ENCODE measurements at regions not wholly inside any gene's neighbourhood (a gene's known extent, or its start where the extent isn't known, plus 50 kb on each side); places are given as distances from the start of the nearest gene placed in this dataset.

GRCh38 chr6:16825784-16826183 is 64.5 kb upstream of the ATXN1 start:
- TF ChIP-seq CTCF (optimal IDR thresholded peaks at IDR 0.05 in 1 of 3, IDR thresholded peaks at IDR 0.05 in 1 of 3, conservative IDR thresholded peaks at IDR 0.05 in 1 of 3; ENCODE audit: extremely low read depth in 1 of 3, insufficient read depth in 2 of 3, low read length in 3 of 3): no peak
- TF ChIP-seq EZH2 (IDR thresholded peaks at IDR 0.05; ENCODE audit: low read length): no peak
